DOHH2 (cell line): ENCODE measurements at regions not wholly inside any gene's neighbourhood (a gene's known extent, or its start where the extent isn't known, plus 50 kb on each side); places are given as distances from the start of the nearest gene placed in this dataset.

Source experiments
- H3F3A ChIP-seq: fragments of 200-600 bp; sonication (generic), shearing (Covaris generic); 2 replicates; pipeline ENCODE4 v1.6.0; 2016; ENCODE audit warnings: antibody characterized with exemption, mild to moderate bottlenecking; ENCODE audit not compliant: control insufficient read depth, insufficient read depth
- H3K27ac ChIP-seq: fragments of 200-600 bp; sonication (generic); 2 replicates; pipeline ENCODE4 v1.5.1; 2014; ENCODE audit warnings: low read depth, mild to moderate bottlenecking, low read length, moderate library complexity
- H3K27me3 ChIP-seq: fragments of 200-600 bp; sonication (generic); 2 replicates; pipeline ENCODE4 v1.6.1; 2014; ENCODE audit warnings: mild to moderate bottlenecking, low read length, mixed read lengths; ENCODE audit not compliant: control insufficient read depth
- H3K36me3 ChIP-seq: fragments of 200-600 bp; sonication (generic); 2 replicates; pipeline ENCODE4 v1.6.1; 2014; ENCODE audit warnings: mild to moderate bottlenecking, low read length, moderate library complexity, mixed read lengths; ENCODE audit not compliant: control insufficient read depth
- H3K4me1 ChIP-seq: fragments of 200-600 bp; sonication (generic); 2 replicates; pipeline ENCODE4 v1.6.1; 2014; ENCODE audit warnings: mild to moderate bottlenecking, low read length, mixed read lengths; ENCODE audit not compliant: control insufficient read depth
- H3K4me2 ChIP-seq: fragments of 200-600 bp; sonication (generic); 2 replicates; pipeline ENCODE4 v1.6.0; 2014; ENCODE audit warnings: mild to moderate bottlenecking, low read length, moderate library complexity
- H3K4me3 ChIP-seq: fragments of 200-600 bp; sonication (generic); 2 replicates; pipeline ENCODE4 v1.5.1; 2014; ENCODE audit warnings: mild to moderate bottlenecking, low read length, mixed read lengths
- H3K79me2 ChIP-seq: fragments of 200-600 bp; sonication (generic); 2 replicates; pipeline ENCODE4 v1.6.1; 2014; ENCODE audit warnings: mild to moderate bottlenecking, low read length, mixed read lengths; ENCODE audit not compliant: control insufficient read depth
- H3K9me2 ChIP-seq: fragments of 200-600 bp; sonication (generic); replicated peaks from 2 replicates; pipeline ENCODE4 v1.6.1; 2014; ENCODE audit warnings: mild to moderate bottlenecking, low read length, mixed read lengths; ENCODE audit not compliant: control insufficient read depth
- H3K9me3 ChIP-seq: fragments of 200-600 bp; sonication (generic); 2 replicates; pipeline ENCODE4 v1.6.1; 2014; ENCODE audit warnings: antibody characterized with exemption, low read length, mixed read lengths; ENCODE audit not compliant: control insufficient read depth, insufficient read depth
- H4K20me1 ChIP-seq: fragments of 200-600 bp; sonication (generic); 2 replicates; pipeline ENCODE4 v1.6.0; 2014; ENCODE audit warnings: low read depth, mild to moderate bottlenecking, antibody characterized with exemption, low read length, moderate library complexity; ENCODE audit not compliant: control insufficient read depth, insufficient read depth
- CTCF ChIP-seq: fragments of 200-600 bp; sonication (generic); IDR thresholded peaks from one replicate; pipeline ENCODE4 v1.5.1; 2014; ENCODE audit warnings: antibody characterized with exemption, mild to moderate bottlenecking, low read depth, low read length; ENCODE audit not compliant: poor library complexity, severe bottlenecking
- EZH2phosphoT487 ChIP-seq: fragments of 200-600 bp; sonication (generic); IDR thresholded peaks from 2 replicates; pipeline ENCODE4 v1.6.1; 2017; ENCODE audit warnings: borderline replicate concordance, mild to moderate bottlenecking, antibody characterized with exemption, low read length, moderate library complexity, mixed read lengths

- Histone ChIP-seq H3K27me3 (no peaks in the 10 kb centered on the region), H3K4me1 (no peaks in the 10 kb centered on the region), H3K9me3 (no peaks in the 10 kb centered on the region), H4K20me1 (no peaks in the 10 kb centered on the region), H3K79me2 (no peaks in the 10 kb centered on the region), H3K27ac (no peak overlapping the region), H3K36me3 (no peaks in the 10 kb centered on the region), H3K4me3 (no peak overlapping the region), H3K9me2 (no peaks in the 10 kb centered on the region), H3F3A (no peaks in the 10 kb centered on the region), H3K4me2 (no peak overlapping the region)
- TF ChIP-seq EZH2phosphoT487 = no peak
- no peak for TF ChIP-seq CTCF
Observed at GRCh38 chr12:127473766-127474165, 793.2 kb upstream of the TMEM132C start.

GRCh38 chr12:127479256-127479655, 787.7 kb upstream of the TMEM132C start:
- Histone ChIP-seq H3K4me3 (no peak overlapping the region), H3F3A (no peaks in the 10 kb centered on the region), H3K9me3 (no peaks in the 10 kb centered on the region), H3K4me2 (no peak overlapping the region), H4K20me1 (no peaks in the 10 kb centered on the region), H3K79me2 (no peaks in the 10 kb centered on the region), H3K27me3 (no peaks in the 10 kb centered on the region), H3K4me1 (no peaks in the 10 kb centered on the region), H3K27ac (no peak overlapping the region), H3K9me2 (no peaks in the 10 kb centered on the region), H3K36me3 (no peaks in the 10 kb centered on the region)
- TF ChIP-seq EZH2phosphoT487 (no peak), CTCF (no peak)

GRCh38 chr12:127480775-127481314, 786.1 kb upstream of the TMEM132C start:
- Histone ChIP-seq H3F3A (no peaks in the 10 kb centered on the region), H3K27ac (no peak overlapping the region)
- no peak for TF ChIP-seq CTCF
- no peak for TF ChIP-seq EZH2phosphoT487

GRCh38 chr12:127482950-127483349, 784.0 kb upstream of the TMEM132C start:
- H3K9me2 ChIP-seq = no peaks in the 10 kb centered on the region
- H3K27me3 ChIP-seq = no peaks in the 10 kb centered on the region
- H3K4me1 ChIP-seq = no peaks in the 10 kb centered on the region
- no peak overlapping the region for H3K4me3 ChIP-seq
- no peaks in the 10 kb centered on the region for H3K36me3 ChIP-seq
- H3K9me3 ChIP-seq = no peaks in the 10 kb centered on the region
- H4K20me1 ChIP-seq = no peaks in the 10 kb centered on the region
- H3K27ac ChIP-seq = no peak overlapping the region
- H3F3A ChIP-seq = no peaks in the 10 kb centered on the region
- H3K79me2 ChIP-seq = no peaks in the 10 kb centered on the region
- no peak for TF ChIP-seq EZH2phosphoT487
- no peak for TF ChIP-seq CTCF
- no peak overlapping the region for H3K4me2 ChIP-seq

More at GRCh38 chr12:127480775-127481314, 786.1 kb upstream of the TMEM132C start:
- Histone ChIP-seq H3K9me2 (no peaks in the 10 kb centered on the region), H4K20me1 (no peaks in the 10 kb centered on the region), H3K9me3 (no peaks in the 10 kb centered on the region), H3K27me3 (no peaks in the 10 kb centered on the region), H3K4me2 (no peak overlapping the region), H3K4me1 (no peaks in the 10 kb centered on the region), H3K4me3 (no peak overlapping the region), H3K36me3 (no peaks in the 10 kb centered on the region), H3K79me2 (no peaks in the 10 kb centered on the region)
